Left lung (tissue), 4 donors: ENCODE measurements at regions not wholly inside any gene's neighbourhood (a gene's known extent, or its start where the extent isn't known, plus 50 kb on each side); places are given as distances from the start of the nearest gene placed in this dataset.
"Not testable (repeated sequence)": the region's sequence is repeated elsewhere in the genome, so short reads cannot be mapped to it uniquely, and the experiment has no call there.

Experiments
- ATAC-seq: fragments of 200-7000 bp; cut with Tn5 transposase; one replicate; pipeline ENCODE4 v1.9.1; 2020; ENCODE audit warnings: moderate library complexity
- DNase-seq, 4 donors: peaks; one replicate each; pipeline ENCODE4 v3.0.0-alpha.2; 2013 to 2020
- H3K27ac ChIP-seq, 2 donors: fragments of 200-600 bp; sonication (generic) in 1 of 2; one replicate each; pipeline versions ENCODE4 v1.5.0 to v1.8.0; 2020 to 2021
- H3K27me3 ChIP-seq, 2 donors: fragments of 200-600 bp; sonication (generic) in 1 of 2; one replicate each; pipeline versions ENCODE4 v1.5.0 to v1.8.0; 2020 to 2021
- H3K36me3 ChIP-seq, 2 donors: fragments of 200-600 bp; sonication (generic) in 1 of 2; one replicate each; pipeline versions ENCODE4 v1.5.0 to v1.8.0; 2020 to 2021
- H3K4me1 ChIP-seq, 2 donors: fragments of 200-600 bp; one replicate each; pipeline ENCODE4 v1.8.0; 2021
- H3K4me3 ChIP-seq, 2 donors: fragments of 200-600 bp; sonication (generic) in 1 of 2; one replicate each; pipeline versions ENCODE4 v1.5.0 to v1.8.0; 2020 to 2021; ENCODE audit warnings: mild to moderate bottlenecking in 1 of 2
- H3K9me3 ChIP-seq, 2 donors: fragments of 200-600 bp; sonication (generic) in 1 of 2; one replicate each; pipeline versions ENCODE4 v1.5.0 to v1.8.0; 2020 to 2021
- CTCF ChIP-seq, 2 donors: fragments of 200-600 bp; sonication (generic) in 1 of 2; IDR thresholded peaks; one replicate each; pipeline versions ENCODE4 v1.5.0 to v1.8.0; 2021; ENCODE audit warnings: antibody characterized with exemption in 2 of 2
- intact Hi-C, 2 donors: fragments of 100-400 bp; cut with DNase I; formaldehyde crosslinking; loops; one replicate each; pipeline versions ENCODE4 v1.11.2 to v1.14.2; 2022
- donor health status: DM: no; HTN: yes; CAD: no.
- donor health status: DM: no; HTN: no; CAD: no.

- H3K36me3 ChIP-seq, result no peaks in the 10 kb centered on the region
- DNase-seq (no peak), ATAC-seq (no peak)
- no peak overlapping the region for H3K27ac ChIP-seq
- intact Hi-C loops, result no loop called here
- H3K4me1 ChIP-seq, result no peaks in the 10 kb centered on the region
- no peaks in the 10 kb centered on the region for H3K27me3 ChIP-seq
- TF ChIP-seq CTCF (IDR thresholded peaks at IDR 0.05), result no peak
- H3K4me3 ChIP-seq, result no peak overlapping the region
- H3K9me3 ChIP-seq, result peaks cover 0 to 4% of the 10 kb centered on the region in 2 donors
Measured at GRCh38 chr11:79610139-79610538, 169.3 kb upstream of the TENM4 start.

GRCh38 chr11:79609511-79609910, 168.7 kb upstream of the TENM4 start:
- intact Hi-C loops, result no loop called here
- no peak overlapping the region for H3K27ac ChIP-seq
- H3K36me3 ChIP-seq, result no peaks in the 10 kb centered on the region

GRCh38 chr11:79606461-79606860, 165.6 kb upstream of the TENM4 start:
- H3K36me3 ChIP-seq, H3K27me3 ChIP-seq, intact Hi-C loops, H3K27ac ChIP-seq, DNase-seq, ATAC-seq, H3K9me3 ChIP-seq, H3K4me1 ChIP-seq, H3K4me3 ChIP-seq: not testable (repeated sequence)

More at GRCh38 chr11:79609511-79609910, 168.7 kb upstream of the TENM4 start:
- Histone ChIP-seq H3K4me3 (no peak overlapping the region), H3K9me3 (peaks cover 0 to 4% of the 10 kb centered on the region in 2 donors), H3K27me3 (no peaks in the 10 kb centered on the region), H3K4me1 (no peaks in the 10 kb centered on the region)
- no peak for DNase-seq
- ATAC-seq, result no peak
- TF ChIP-seq CTCF (IDR thresholded peaks at IDR 0.05), result no peak

GRCh38 chr11:79600711-79601110, 159.9 kb upstream of the TENM4 start:
- DNase-seq, result no peak
- no peaks in the 10 kb centered on the region for H3K9me3 ChIP-seq
- no peak for TF ChIP-seq CTCF (IDR thresholded peaks at IDR 0.05)
- H3K4me1 ChIP-seq, result no peaks in the 10 kb centered on the region
- intact Hi-C loops, result no loop called here
- no peak overlapping the region for H3K4me3 ChIP-seq
- H3K27ac ChIP-seq, result no peak overlapping the region
- ATAC-seq, result no peak
- no peaks in the 10 kb centered on the region for H3K36me3 ChIP-seq
- H3K27me3 ChIP-seq, result no peaks in the 10 kb centered on the region

GRCh38 chr11:79594834-79595233, 154.0 kb upstream of the TENM4 start:
- no peak for DNase-seq
- Histone ChIP-seq H3K4me1 (no peaks in the 10 kb centered on the region), H3K9me3 (no peaks in the 10 kb centered on the region), H3K36me3 (no peaks in the 10 kb centered on the region), H3K4me3 (no peak overlapping the region), H3K27ac (no peak overlapping the region), H3K27me3 (no peaks in the 10 kb centered on the region)
- no peak for ATAC-seq
- intact Hi-C loops, result no loop called here
- no peak for TF ChIP-seq CTCF (IDR thresholded peaks at IDR 0.05)

- ATAC-seq (no peak), DNase-seq (no peak)
- no peak for TF ChIP-seq CTCF (IDR thresholded peaks at IDR 0.05)
- Histone ChIP-seq H3K27me3 (no peaks in the 10 kb centered on the region), H3K36me3 (no peaks in the 10 kb centered on the region), H3K27ac (no peak overlapping the region), H3K9me3 (peaks cover 0 to 3% of the 10 kb centered on the region in 2 donors), H3K4me3 (no peak overlapping the region), H3K4me1 (no peaks in the 10 kb centered on the region)
- intact Hi-C loops, result no loop called here
Measured at GRCh38 chr11:79592824-79593223, 152.0 kb upstream of the TENM4 start.
